DMS114 treated with DMSO at 0.1 percent for 48 hours (cell line): ENCODE measurements at regions not wholly inside any gene's neighbourhood (a gene's known extent, or its start where the extent isn't known, plus 50 kb on each side); places are given as distances from the start of the nearest gene placed in this dataset.
"Not testable (repeated sequence)": the region's sequence is repeated elsewhere in the genome, so short reads cannot be mapped to it uniquely, and the experiment has no call there.

Source experiments
- DNase-seq: peaks from one replicate; lab custom pipeline; 2025; ENCODE audit not compliant: unreplicated experiment; lab: John Stamatoyannopoulos, UW

DNA sequence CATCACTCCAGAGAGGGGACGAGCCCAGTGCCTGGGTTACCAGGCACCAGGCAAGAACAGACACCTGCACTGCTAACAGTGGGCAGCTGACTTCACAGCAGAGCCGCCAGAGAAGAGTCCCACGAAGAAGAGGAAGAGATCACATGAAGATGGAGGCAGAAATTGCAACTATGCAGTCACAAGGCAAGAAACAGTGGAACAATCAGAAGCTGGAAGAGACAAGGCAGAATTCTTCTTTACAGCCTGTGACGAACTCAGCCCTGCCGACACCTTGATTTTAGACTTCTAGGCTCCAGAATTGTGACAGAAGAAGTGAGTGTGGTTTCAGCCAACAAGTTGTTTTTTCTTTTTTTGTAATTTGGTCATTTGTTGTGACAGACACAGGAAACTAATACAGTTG, 59.2 kb downstream of the IL12A start:
- no peak for DNase-seq

DNA sequence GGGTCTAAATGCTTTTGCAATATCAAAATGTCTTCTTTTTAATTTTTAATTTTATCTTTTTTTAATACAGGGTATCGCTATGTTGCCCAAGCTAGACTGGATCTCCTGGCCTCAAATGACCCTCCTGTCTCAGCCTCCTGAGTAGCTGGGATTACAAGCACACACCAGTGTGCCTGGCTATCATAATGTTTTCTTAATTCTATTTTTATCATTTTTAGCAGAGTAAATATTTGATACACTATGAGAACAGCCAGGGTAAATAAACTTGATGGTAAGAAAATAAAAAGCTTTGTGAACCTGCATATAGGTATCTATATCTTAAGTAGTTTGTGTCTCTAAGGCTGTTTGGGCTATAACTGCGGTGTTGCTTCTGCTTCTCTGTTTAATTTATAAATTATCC, 60.4 kb downstream of the IL12A start:
- DNase-seq: no peak

DNA sequence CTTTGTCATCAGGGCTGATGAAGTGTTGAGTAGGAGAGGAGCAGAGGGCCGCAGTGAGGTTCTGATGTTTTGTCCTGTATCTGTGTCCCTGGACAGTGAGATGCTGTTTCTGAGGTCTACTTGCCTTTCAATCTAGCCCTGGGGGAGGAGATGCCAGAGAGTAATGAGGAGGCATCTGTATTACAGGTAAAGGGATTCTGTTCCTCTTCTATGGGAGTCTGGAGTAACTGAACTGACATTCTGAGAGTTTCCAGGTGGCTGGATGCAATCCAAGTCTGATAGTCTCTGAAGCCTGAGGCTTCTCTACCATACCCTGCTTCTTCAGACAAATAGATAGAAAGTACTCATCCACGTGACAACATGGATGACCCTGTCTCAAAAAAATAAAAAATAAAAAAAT, 60.9 kb downstream of the IL12A start:
- no peak for DNase-seq

DNA sequence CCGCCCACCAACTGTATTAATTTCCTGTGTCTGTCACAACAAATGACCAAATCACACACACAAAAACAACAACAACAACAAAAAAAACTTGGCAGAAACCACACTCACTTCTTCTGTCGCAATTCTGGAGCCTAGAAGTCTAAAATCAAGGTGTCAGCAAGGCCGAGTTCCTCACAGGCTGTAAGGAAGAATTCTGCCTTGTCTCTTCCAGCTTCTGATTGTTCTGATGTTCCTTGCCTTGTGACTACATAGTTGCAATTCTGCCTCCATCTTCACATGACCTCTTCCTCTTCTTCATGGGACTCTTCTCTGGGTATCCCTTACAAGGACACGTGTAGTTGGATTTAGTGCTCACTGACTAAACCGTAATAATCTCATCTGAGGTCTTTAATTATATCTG, 61.4 kb downstream of the IL12A start:
- no peak for DNase-seq

DNA sequence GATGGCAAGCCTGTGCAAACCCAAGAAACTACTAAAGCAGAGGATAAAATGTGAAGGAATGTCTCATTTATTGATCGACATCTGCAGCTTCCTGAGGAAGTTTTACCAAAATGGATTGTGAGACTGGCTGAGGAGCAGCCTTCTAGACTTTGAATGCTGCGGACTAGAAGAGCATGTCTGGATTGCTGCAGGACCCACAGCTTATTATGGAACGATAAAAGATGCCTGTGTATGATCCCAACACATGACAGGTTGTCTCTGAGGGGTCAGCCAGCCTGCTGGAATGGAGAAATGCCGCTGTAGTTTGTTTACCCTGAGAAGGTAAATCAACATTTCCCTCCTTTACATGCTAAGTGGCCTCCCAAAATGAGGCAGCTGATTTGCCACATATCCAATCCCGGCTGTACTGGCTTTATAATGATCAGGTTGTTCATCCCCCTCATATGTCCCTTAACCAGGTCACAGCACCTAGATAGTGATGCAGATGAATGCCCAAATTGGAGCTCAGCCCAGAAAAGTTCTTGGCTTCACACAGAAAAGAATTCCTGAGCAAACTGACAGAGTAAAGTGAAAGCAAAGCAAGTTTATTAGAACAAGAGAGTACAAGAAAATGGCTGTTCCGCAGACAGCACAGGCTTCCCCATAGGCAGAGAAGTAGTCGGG, 63.9 kb downstream of the IL12A start:
- DNase-seq: no peak

DNA sequence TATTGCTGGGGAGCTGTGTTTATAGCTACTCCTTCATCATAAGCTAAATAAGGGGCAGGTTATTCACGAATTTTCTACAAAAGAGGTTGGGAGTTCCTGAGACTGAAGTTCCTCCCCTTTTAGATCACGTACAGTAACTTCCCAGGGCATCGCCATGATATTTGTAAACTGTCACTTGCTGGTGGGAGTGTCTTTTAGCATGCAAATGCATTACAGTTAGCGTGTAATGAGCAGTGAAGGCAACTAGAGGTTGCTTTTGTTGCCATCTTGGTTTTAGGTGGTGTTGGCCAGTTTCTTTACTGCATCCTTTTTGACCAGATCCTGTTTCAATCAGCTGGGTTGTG, 64.4 kb downstream of the IL12A start:
- DNase-seq: no peak

DNA sequence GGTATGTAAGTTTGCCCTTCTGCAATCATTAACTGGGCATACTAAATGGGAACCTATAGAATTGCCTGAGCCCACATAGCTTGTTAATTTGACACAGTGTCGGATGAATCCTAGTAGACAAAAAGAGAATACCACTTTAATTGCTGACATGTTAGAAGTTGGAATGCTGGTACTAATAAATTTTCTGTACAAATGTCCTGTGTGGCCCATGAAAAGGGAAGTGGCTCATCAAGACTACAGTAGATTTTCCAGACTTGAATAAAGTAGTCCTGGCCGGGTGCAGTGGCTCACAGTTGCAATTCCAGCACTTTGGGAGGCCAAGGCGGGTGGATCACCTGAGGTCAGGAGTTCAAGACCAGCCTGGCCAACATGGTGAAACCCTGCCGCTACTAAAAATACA, 66.2 kb downstream of the IL12A start:
- DNase-seq: not testable (repeated sequence)

DNA sequence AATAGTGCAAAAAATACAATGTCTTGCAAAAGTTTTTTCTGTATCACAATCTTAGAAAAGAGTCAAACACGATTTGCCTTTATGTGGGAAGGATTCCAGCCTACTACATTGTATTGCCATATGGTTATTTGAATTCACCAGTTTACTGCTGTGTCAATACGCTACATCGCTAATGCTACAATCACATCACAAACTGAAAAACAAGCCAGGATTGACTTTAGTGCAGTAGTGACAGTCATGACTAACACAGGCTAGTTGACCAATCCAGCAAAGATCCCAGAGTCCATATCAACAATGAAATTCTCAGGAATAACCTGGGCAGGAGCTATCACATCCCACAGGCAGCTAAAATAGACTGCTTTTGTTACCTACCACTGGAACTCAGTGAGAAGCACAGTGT, 67.0 kb downstream of the IL12A start:
- no peak for DNase-seq

DNA sequence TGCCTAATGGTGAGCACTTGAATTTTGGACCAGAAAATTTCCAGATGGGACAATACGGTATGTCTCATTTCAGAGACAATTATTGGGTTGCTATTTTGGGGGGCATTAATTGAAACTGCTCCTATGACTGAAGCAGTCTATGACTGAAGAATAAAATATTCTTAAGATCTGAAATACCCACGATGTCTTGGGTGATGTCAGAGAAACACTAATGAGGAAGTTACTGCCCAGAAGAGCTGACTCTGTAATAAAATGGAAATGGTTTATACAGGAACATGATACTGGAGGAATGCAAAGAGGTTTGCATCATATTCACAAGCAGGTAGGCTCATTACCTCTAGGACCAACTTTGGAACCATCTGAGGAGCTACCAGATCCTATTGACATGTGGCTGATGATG, 68.7 kb downstream of the IL12A start:
- DNase-seq: no peak

DNA sequence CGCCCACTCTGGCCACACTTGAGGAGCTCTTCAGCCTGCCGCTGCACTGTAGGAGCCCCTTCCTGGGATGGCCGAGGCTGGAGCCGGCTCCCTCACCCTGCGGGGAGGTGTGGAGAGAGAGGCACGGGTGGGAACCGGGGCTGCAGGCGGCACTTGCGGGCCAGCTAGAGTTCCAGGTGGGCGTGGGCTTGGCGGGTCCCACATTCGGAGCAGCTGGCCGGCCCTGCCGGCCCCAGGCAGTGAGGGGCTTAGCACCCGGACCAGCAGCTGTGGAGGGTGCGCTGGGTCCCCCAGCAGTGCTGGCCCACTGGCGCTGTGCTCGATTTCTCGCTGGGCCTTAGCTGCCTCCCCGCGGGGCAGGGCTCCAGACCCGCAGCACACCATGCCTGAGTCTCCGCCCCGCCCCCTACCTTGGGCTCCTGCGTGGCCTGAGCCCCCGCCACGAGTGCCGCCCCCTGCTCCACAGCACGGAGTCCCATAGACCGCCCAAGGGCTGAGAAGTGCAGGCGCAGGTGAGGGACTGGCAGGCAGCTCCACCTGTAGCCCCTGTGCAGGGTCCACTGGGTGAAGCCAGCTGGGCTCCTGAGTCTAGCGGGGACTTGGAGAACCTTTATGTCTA, 71.9 kb downstream of the IL12A start:
- no peak for DNase-seq

DNA sequence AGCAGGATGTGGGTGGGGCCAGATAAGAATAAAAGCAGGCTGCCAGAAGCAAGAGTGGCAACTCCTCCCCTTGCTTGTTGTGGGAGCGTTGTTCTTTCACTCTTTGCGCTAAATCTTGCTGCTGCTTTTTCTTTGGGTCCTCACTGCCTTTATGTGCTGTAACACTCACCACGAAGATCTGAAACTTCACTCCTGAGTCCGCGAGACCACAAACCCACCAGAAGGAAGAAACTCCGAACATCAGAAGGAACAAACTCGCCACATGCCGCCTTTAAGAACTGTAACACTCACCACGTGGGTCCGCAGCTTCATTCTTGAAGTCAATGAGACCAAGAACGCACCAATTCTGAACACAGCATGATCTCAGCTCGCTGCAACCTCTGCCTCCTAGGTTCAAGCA, 72.9 kb downstream of the IL12A start:
- no peak for DNase-seq

DNA sequence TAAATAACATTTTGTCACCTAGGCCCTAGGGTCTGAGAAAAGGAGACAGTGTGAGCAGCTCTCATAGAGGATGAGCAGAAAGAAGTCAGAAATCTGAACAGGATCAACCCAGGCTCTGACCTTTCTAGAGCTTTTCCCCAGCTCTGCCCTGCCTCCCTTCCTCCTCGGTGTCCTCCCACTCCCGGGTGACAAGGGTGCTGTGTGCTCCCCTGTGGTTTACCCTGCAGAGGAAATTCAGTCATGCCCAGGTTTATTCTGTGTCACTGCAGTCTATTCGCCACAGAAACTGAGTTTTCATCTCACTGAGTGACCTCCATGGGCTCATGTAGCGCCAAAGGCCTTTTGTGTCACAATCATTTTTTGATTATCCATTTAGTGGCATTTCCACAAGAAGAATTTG, 76.6 kb downstream of the IL12A start:
- no peak for DNase-seq

DNA sequence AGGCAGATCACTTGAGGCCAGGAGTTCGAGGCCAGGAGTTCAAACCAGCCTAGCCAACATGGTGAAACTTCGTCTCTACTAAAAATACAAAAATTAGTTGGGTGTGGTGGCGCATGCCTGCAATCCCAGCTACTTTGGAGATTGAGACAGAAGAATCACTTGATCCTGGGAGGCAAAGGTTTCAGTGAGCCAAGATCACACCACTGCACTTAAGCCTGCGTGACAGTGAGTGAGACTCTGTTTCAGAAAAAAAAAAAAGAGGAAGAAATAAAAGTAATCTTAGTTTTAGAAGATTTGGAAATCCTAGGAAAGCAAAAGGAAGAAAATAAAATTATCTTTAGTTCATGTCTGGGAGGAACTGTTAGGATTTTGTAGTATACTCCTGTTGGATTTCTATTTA, 77.2 kb downstream of the IL12A start:
- no peak for DNase-seq

DNA sequence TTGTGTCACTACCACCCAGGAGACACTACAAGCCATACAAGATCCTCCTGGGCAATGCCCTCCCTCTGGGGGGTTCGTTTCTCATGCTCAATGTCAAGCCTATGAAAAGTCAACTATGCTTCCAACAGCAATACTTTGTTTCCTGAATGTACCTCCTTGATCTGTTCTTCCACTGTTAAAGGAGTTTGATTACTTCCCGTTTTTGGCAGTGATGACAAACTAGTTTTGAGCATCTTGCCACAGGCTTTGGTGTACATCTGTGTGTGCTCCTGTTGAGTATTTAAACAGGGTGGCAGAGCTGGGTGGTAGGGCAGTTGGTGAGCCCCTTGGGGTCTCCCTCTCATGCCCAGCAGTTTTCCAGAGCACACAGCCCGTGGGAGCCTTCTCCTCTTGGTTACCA, 81.4 kb downstream of the IL12A start:
- DNase-seq: no peak

DNA sequence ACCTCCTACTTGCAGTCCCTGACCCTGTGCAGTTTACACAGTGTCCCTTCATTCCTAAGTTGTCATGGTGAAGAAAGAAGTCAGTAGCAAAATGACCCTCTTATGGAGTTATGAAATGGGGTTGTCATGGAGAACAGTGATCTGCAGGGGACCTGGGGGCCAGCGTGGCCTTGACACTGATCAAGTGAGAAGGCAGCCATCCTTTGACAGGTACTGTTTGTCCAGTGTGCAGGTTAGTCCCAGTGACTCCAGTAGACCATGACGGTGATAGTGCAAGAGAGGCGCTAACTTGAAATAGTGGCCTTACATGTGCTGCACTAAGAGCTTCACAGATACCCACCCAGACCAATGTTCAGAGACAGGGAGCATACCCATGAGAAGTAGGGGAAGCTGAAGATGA, 87.9 kb downstream of the IL12A start:
- DNase-seq: no peak

DNA sequence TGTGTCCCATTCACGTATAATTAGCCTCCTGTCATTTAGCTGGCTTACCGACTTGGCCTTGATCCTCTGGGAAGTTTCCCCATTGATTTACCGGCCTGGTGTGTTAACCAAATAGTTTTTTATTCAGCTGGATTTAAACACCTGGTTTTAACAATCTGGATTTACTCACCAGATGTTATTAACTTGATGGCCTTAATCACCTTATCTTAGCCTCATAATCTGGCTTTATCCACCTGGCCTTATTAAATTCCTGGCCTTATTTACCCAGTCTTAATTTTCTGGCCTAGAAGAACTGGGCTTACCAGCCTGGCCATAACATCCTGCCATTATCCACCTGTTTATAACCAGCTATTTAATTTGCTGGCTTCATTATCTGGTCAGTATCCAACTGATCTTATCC, 89.9 kb downstream of the IL12A start:
- DNase-seq: no peak

DNA sequence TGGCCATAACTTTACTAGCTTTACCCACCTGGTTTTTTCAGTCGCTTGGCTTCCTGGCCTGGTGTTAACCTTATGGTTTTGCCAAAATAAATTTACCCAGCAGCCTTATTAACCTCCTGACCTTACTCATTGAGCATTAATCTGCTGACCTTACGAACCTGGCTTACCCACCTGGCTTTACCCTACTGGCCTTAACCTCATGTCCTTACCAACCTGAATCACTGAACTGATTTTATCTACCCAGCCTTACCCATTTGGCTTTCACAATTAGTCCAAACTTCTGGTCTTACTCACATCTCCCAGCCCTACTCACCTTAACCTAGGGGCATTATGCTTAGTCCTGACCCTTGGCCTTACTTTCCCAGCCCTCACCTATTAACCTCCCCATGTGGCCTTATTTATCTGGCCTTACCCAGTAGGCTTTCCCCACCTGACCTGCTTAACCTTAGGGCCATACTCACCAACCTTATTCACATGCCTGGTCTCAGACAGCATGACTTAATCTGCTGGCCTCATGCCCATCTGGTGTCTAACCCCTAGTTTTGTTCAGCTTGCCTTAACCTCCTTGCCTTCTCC, 93.4 kb downstream of the IL12A start:
- DNase-seq: no peak

DNA sequence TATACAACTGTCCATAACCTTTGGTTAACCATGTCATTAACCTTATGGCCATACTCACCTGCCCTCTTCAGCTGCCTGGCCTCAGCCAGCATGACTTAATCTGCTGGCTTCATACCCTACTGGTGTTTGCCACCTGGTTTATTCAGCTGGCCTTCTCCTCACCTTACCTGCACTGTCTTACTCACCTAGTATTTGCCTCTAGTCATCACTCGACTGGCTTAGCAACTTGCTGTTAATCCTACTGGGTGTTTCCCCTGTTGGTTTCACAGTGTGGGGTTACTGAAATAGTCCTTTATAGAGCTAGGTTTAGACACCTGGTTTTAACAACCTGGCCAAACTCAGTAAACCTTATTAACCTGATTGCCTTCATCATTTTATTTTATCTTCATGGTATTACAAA, 96.4 kb downstream of the IL12A start:
- no peak for DNase-seq

DNA sequence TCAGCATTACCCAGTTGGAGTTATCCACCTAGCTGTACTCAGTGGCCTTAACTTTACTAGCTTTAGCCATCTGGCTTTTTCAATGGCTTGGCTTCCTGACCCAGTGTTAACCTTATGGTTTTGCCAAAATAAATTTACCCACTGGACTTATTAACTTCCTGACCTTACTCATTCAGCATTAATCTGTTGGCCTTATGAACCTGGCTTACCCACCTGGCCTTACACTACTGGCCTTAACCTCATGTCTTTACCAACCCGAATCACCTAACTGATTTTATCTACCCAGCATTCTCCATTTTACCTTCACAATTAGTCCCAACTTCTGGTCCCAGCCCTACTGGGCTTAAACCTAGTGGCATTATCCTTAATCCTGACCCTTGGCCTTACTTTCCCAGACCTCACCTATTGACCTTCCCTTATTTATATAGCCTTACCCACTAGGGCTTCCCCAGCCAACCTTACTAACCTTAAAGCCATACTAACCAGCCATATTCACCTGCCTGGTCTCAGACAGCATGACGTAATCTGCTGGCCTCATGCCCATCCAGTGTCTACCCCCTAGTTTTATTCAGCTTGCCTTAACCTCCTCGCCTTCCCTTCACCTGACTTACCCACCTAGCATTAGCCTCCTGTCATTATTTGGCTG, 100.0 kb downstream of the IL12A start:
- no peak for DNase-seq

DNA sequence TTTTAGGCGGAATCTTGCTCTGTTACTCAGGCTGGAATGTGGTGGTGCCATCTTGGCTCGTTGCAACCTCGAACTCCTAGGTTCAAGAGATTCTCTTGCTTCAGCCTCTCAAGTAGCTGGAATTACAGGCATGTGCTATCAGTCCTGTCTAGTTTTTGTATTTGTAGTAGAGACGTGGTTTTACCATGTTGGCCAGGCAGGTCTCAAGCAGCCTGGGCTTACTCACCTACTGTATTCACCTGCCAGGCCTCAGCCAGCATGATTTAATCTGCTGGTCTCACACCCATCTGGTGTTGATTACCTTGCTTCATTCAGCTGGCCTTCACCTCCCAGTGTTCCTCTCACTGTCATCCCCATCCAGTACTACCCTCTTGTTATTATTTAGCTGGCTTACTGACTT, 102.0 kb downstream of the IL12A start:
- DNase-seq: no peak

DNA sequence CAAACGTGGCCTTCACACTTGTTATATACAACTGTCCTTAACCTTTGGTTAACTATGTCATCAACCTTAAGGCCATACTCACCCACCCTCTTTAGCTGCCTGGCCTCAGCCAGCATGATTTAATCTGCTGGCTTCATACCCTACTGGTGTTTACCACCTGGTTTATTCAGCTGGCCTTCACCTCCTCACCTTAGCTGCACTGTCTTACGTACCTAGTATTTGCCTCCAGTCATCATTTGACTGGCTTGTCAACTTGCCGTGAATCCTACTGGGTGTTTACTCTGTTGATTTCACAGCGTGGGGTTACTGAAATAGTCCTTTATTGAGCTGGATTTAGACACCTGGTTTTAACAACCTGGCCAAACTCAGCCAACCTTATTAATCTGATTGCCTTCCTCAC, 102.8 kb downstream of the IL12A start:
- no peak for DNase-seq

DNA sequence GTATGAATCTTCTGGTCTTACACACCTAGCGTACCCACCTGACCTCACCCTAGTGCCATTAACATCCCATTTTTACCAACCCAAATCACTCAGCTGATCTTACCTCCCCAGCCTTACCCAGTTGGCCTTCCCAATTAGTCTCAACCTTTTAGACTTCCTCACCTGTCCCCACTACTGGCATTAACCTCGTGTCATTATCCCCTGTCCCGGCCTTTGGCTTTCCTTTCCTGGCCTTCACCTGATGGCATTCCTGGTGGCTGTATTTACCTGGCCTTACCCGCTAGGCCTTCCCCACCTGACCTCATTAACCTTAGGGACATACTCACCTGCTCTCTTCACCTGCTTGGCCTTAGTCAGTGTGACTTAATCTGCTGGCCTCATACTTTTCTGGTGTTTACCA, 104.1 kb downstream of the IL12A start:
- DNase-seq: no peak

DNA sequence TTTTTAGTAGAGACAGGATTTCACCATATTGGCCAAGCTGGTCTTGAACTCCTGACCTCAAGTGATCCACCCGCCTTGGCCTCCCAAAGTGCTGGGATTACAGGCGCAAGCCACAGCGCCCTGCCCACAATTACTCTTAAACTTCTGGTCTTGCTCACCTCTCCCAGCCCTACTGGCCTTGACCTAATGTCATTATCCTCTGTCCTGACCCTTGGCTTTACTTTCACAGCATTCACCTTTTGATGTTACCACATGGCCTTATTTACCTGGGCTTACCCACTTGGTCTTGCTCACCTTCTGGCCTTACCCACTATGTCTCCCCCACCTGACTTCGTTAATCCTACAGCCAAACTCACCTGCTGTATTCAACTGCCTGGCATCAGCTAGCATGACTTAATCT, 105.9 kb downstream of the IL12A start:
- DNase-seq: no peak
